ENCODE measurements at regions not wholly inside any gene's neighbourhood (a gene's known extent, or its start where the extent isn't known, plus 50 kb on each side); places are given as distances from the start of the nearest gene placed in this dataset.

GRCh38 chr13:21228738-21229137, 52.3 kb downstream of the MRPL57 start:
- TF ChIP-seq EZH2 (IDR thresholded peaks at IDR 0.05; ENCODE audit: low read length, unreplicated experiment) (no peak), EZH2phosphoT487 (IDR thresholded peaks at IDR 0.05; ENCODE audit: borderline replicate concordance, low read length) (no peak)
- TF ChIP-seq, protein P1, sequence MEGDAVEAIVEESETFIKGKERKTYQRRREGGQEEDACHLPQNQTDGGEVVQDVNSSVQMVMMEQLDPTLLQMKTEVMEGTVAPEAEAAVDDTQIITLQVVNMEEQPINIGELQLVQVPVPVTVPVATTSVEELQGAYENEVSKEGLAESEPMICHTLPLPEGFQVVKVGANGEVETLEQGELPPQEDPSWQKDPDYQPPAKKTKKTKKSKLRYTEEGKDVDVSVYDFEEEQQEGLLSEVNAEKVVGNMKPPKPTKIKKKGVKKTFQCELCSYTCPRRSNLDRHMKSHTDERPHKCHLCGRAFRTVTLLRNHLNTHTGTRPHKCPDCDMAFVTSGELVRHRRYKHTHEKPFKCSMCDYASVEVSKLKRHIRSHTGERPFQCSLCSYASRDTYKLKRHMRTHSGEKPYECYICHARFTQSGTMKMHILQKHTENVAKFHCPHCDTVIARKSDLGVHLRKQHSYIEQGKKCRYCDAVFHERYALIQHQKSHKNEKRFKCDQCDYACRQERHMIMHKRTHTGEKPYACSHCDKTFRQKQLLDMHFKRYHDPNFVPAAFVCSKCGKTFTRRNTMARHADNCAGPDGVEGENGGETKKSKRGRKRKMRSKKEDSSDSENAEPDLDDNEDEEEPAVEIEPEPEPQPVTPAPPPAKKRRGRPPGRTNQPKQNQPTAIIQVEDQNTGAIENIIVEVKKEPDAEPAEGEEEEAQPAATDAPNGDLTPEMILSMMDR (conservative IDR thresholded peaks at IDR 0.05; ENCODE audit: low read depth, low read length) = no peak

Measured in PC-3 (cell line).